ENCODE measurements at regions not wholly inside any gene's neighbourhood (a gene's known extent, or its start where the extent isn't known, plus 50 kb on each side); places are given as distances from the start of the nearest gene placed in this dataset.

- CTCF ChIA-PET: no interaction called here
- DNase-seq (ENCODE audit: low read depth, low spot score) (no peak), ATAC-seq (no peak), FAIRE-seq (no peak)
- no TSS peak for BruUV-seq (replicated peaks)
- intact Hi-C loops (cut with micrococcal nuclease; ENCODE audit: unreplicated experiment) (no loop called here), in situ Hi-C loops (cut with MboI) (no loop called here)
- H3K9ac ChIP-seq (ENCODE audit: control insufficient read depth, insufficient read depth, low read length): no peak overlapping the region
- H3K36me3 ChIP-seq (ENCODE audit: control insufficient read depth in 2 of 2, insufficient read depth in 2 of 2, low read length in 1 of 2): no peaks in the 10 kb centered on the region
- no peaks in the 10 kb centered on the region for H4K20me1 ChIP-seq (ENCODE audit: control insufficient read depth, insufficient read depth)
- RAD21 ChIA-PET (ENCODE audit: unreplicated experiment): no interaction called here
- no peaks in the 10 kb centered on the region for H3K27me3 ChIP-seq (replicated peaks in 1 of 2; ENCODE audit: control insufficient read depth in 2 of 2, insufficient read depth in 2 of 2, low read length in 1 of 2)
- H3K4me2 ChIP-seq (ENCODE audit: control insufficient read depth, insufficient read depth): no peak overlapping the region
- no peaks in the 10 kb centered on the region; the same call in 1 of the 3 replicates for H3K9me3 ChIP-seq (replicated peaks; ENCODE audit: control insufficient read depth, insufficient read depth, low read length)
- POLR2A ChIA-PET: no interaction called here
- SMC1A ChIA-PET (ENCODE audit: uncharacterized antibody, unreplicated experiment): no interaction called here
- H3K4me3 ChIP-seq: no peak overlapping the region
- no peak overlapping the region for H3K27ac ChIP-seq (ENCODE audit: control insufficient read depth, insufficient read depth)
- H2AFZ ChIP-seq (ENCODE audit: control insufficient read depth, low read depth, low read length): no peak overlapping the region
- no peaks in the 10 kb centered on the region for H3K79me2 ChIP-seq (ENCODE audit: control insufficient read depth, insufficient read depth, low read length)
- H3K4me1 ChIP-seq (ENCODE audit: control insufficient read depth, insufficient read depth, low read length): no peaks in the 10 kb centered on the region
- 17% methylated on average over 2 of the region's 2 CpGs for WGBS (ENCODE audit: insufficient coverage, insufficient replicate concordance, low lambda C conversion rate, missing lambda C conversion rate)
- TF ChIP-seq CHD4 (IDR thresholded peaks at IDR 0.05) (no peak), HDAC2 (IDR thresholded peaks at IDR 0.05) (no peak), ATF3 (IDR thresholded peaks at IDR 0.05; ENCODE audit: borderline replicate concordance, extremely low read depth, low read depth, low read length) (no peak), SIX5 (IDR thresholded peaks at IDR 0.05; ENCODE audit: low read depth, low read length, severe bottlenecking) (no peak), NKRF (conservative IDR thresholded peaks at IDR 0.05) (no peak), EP300 (IDR thresholded peaks at IDR 0.05; ENCODE audit: borderline replicate concordance in 1 of 2, control insufficient read depth in 1 of 2, low read depth in 2 of 2, low read length in 2 of 2) (no peak), CEBPZ (IDR thresholded peaks at IDR 0.05; ENCODE audit: low read depth, low read length) (no peak), ZNF24 (IDR thresholded peaks at IDR 0.05) (no peak), BRCA1 (IDR thresholded peaks at IDR 0.05; ENCODE audit: low read depth, low read length) (no peak), E2F8 (IDR thresholded peaks at IDR 0.05; ENCODE audit: low read depth, partially characterized antibody) (no peak), FOS (IDR thresholded peaks at IDR 0.05; ENCODE audit: borderline replicate concordance, extremely low read depth, insufficient read length) (no peak), RBBP5 (conservative IDR thresholded peaks at IDR 0.05) (no peak), RUNX3 (IDR thresholded peaks at IDR 0.05; ENCODE audit: low read length) (no peak), SREBF2 (IDR thresholded peaks at IDR 0.05; ENCODE audit: low read length) (no peak)
Measured at GRCh38 chr2:60136913-60137312, 416.5 kb downstream of the BCL11A start.

Data from GM12878 (cell line).